HepG2 (cell line): ENCODE measurements at regions not wholly inside any gene's neighbourhood (a gene's known extent, or its start where the extent isn't known, plus 50 kb on each side); places are given as distances from the start of the nearest gene placed in this dataset.
"Not testable (repeated sequence)": the region's sequence is repeated elsewhere in the genome, so short reads cannot be mapped to it uniquely, and the experiment has no call there.

Experiments used
- ATAC-seq: fragments of 200-7000 bp; cut with Tn5 transposase; 3 replicates; pipeline ENCODE4 v1.9.1; 2020; ENCODE audit warnings: mild to moderate bottlenecking, moderate library complexity
- BruUV-seq: library from RNA; stranded (reverse); fragments of 400-500 nt; replicated peaks from 2 replicates; lab custom pipeline; 2021; lab: Mats Ljungman, UMichigan
- CTCF ChIA-PET: fragments of 300-600 bp; formaldehyde crosslinking; extraction: SDS; loops from one replicate; lab custom pipeline; 2021; ENCODE audit warnings: low total read pairs, inconsistent platforms, low intra/inter-chr PET ratio; lab: Yijun Ruan, JAX
- POLR2A ChIA-PET: fragments of 350-600 bp; sonication (Branson Sonifier 250); formaldehyde crosslinking; loops from one replicate; lab custom pipeline; 2020; ENCODE audit warnings: antibody characterized with exemption, inconsistent platforms; lab: Yijun Ruan, JAX
- DNase-seq: peaks from one replicate; pipeline ENCODE4 v3.0.0-alpha.2; 2015; ENCODE audit warnings: low spot score
- FAIRE-seq: peaks from 3 replicates; lab custom pipeline; 2011; peaks lifted over from hg19 to GRCh38; lab: Jason Lieb, UNC
- H2AFZ ChIP-seq: one replicate; pipeline ENCODE4 v1.6.1; 2011; ENCODE audit warnings: low read length, inconsistent platforms
- H3K27ac ChIP-seq: fragments of 300-600 bp; 3 replicates; pipeline ENCODE4 v1.8.0; 2011; ENCODE audit warnings: mixed run types, mild to moderate bottlenecking, mixed read lengths, low read length, inconsistent platforms; ENCODE audit not compliant: insufficient read depth; ENCODE audit errors: extremely low read length
- H3K27me3 ChIP-seq, 2 experiments: fragments of 200-600 bp in 1 of 2; 2 replicates in 1 of 2; 3 replicates in 1 of 2; pipeline versions ENCODE4 v1.6.0 to v1.8.0; 2011; ENCODE audit warnings: low read length in 2 of 2, mild to moderate bottlenecking in 2 of 2, moderate library complexity in 2 of 2, inconsistent platforms in 1 of 2; ENCODE audit not compliant: insufficient read depth in 2 of 2, control insufficient read depth in 1 of 2
- H3K36me3 ChIP-seq, 2 experiments: fragments of 200-600 bp in 1 of 2; replicated peaks in 1 of 2; 2 replicates in 1 of 2; 3 replicates in 1 of 2; pipeline versions ENCODE4 v1.5.1 to v1.8.0; 2011; ENCODE audit warnings: low read length in 2 of 2, inconsistent platforms in 1 of 2; ENCODE audit not compliant: insufficient read depth in 2 of 2, control insufficient read depth in 1 of 2
- H3K4me1 ChIP-seq: 2 replicates; pipeline ENCODE4 v1.5.1; 2012; ENCODE audit warnings: low read length, inconsistent platforms; ENCODE audit not compliant: insufficient read depth
- H3K4me2 ChIP-seq: 2 replicates; pipeline ENCODE4 v1.6.0; 2011; ENCODE audit warnings: low read depth, low read length, inconsistent platforms
- H3K4me3 ChIP-seq, 3 experiments: fragments of 200-600 bp in 1 of 3; sonication (generic), shearing (Covaris generic) in 1 of 3; replicated peaks in 1 of 3; 2 replicates each; pipeline ENCODE4 v1.5.1; 2011 to 2016; ENCODE audit warnings: low read length in 3 of 3, inconsistent platforms in 2 of 3, low read depth in 2 of 3, mild to moderate bottlenecking in 2 of 3, control low read depth in 1 of 3, mixed read lengths in 1 of 3; ENCODE audit not compliant: insufficient read depth in 1 of 3
- H3K79me2 ChIP-seq: one replicate; pipeline ENCODE4 v1.6.1; 2011; ENCODE audit warnings: low read length, inconsistent platforms; ENCODE audit not compliant: insufficient read depth
- H3K9ac ChIP-seq: 2 replicates; pipeline ENCODE4 v1.6.0; 2011; ENCODE audit warnings: mild to moderate bottlenecking, low read depth, low read length, inconsistent platforms; ENCODE audit not compliant: insufficient read depth
- H3K9me3 ChIP-seq: 2 replicates; pipeline ENCODE4 v1.5.1; 2012; ENCODE audit warnings: mild to moderate bottlenecking, low read length
- H4K20me1 ChIP-seq: 2 replicates; pipeline ENCODE4 v1.6.0; 2011; ENCODE audit warnings: inconsistent platforms, mild to moderate bottlenecking, low read length, moderate library complexity; ENCODE audit not compliant: insufficient read depth
- GMEB2 ChIP-seq: IDR thresholded peaks from 2 replicates; pipeline ENCODE4 v1.6.1; 2016; ENCODE audit warnings: missing biosample characterization, missing genetic modification reagents, low read depth
- MAX ChIP-seq: IDR thresholded peaks from 2 replicates; pipeline ENCODE4 v1.6.1; 2012; ENCODE audit warnings: inconsistent platforms
- MIXL1 ChIP-seq: IDR thresholded peaks from 2 replicates; pipeline ENCODE4 v1.6.1; 2016
- STAT5B ChIP-seq: sonication (generic); formaldehyde crosslinking; IDR thresholded peaks from 2 replicates; pipeline ENCODE4 v1.4.0; 2020; ENCODE audit warnings: missing genetic modification reagents
- THRA ChIP-seq: sonication (generic); formaldehyde crosslinking; IDR thresholded peaks from 2 replicates; pipeline ENCODE4 v1.4.0; 2020; ENCODE audit warnings: missing genetic modification reagents, borderline replicate concordance
- YEATS2 ChIP-seq: sonication (generic); formaldehyde crosslinking; IDR thresholded peaks from 2 replicates; pipeline ENCODE4 v1.4.0; 2020; ENCODE audit warnings: missing genetic modification reagents, borderline replicate concordance
- ZNF562 ChIP-seq: sonication (generic); formaldehyde crosslinking; IDR thresholded peaks from 2 replicates; pipeline ENCODE4 v1.8.0; 2022; ENCODE audit warnings: missing genetic modification reagents, borderline replicate concordance
- WGBS: methylation state at CpG from one replicate; pipeline ENCODE4 v1.1.6; 2017; ENCODE audit warnings: low lambda C conversion rate; 5-methylcytosine and 5-hydroxymethylcytosine counted together
- in situ Hi-C: cut with HindIII; loops from 2 replicates; pipeline ENCODE4 v1.10.0; 2017; ENCODE audit warnings: low pct_unique_long_range_greater_than_20kb; ENCODE audit not compliant: extremely low pct_ligation_motif_present
- intact Hi-C: fragments of 100-400 bp; cut with micrococcal nuclease; formaldehyde crosslinking; loops from one replicate; pipeline ENCODE4 v1.10.0; 2022; ENCODE audit not compliant: unreplicated experiment

GRCh38 chr6:4632421-4632820, 143.8 kb upstream of the CDYL start (continued):
- no peak for TF ChIP-seq YEATS2 (CRISPR knock-in tag)
- no peak for TF ChIP-seq GMEB2 (CRISPR knock-in tag)
- no peak for TF ChIP-seq STAT5B (CRISPR knock-in tag)
- no peak for TF ChIP-seq THRA (CRISPR knock-in tag)
- TF ChIP-seq MAX: no peak
- no peak for TF ChIP-seq MIXL1

GRCh38 chr6:4629789-4630188, 146.4 kb upstream of the CDYL start:
- DNase-seq, H3K27me3 ChIP-seq, H3K4me2 ChIP-seq, H3K36me3 ChIP-seq, H2AFZ ChIP-seq, H3K4me3 ChIP-seq, H4K20me1 ChIP-seq, H3K9ac ChIP-seq, H3K79me2 ChIP-seq, FAIRE-seq, BruUV-seq, ATAC-seq, intact Hi-C loops, H3K4me1 ChIP-seq, H3K27ac ChIP-seq, POLR2A ChIA-PET, in situ Hi-C loops, CTCF ChIA-PET: not testable (repeated sequence)
- peaks cover 16% of the 10 kb centered on the region for H3K9me3 ChIP-seq
- TF ChIP-seq ZNF562 (CRISPR knock-in tag): 0 out of 2 replicates have a peak, but pooled peaks have one; percentile 77
- WGBS: 50% methylated on average over 1 of the region's 1 CpG
